Loucy (cell line): ENCODE measurements at regions not wholly inside any gene's neighbourhood (a gene's known extent, or its start where the extent isn't known, plus 50 kb on each side); places are given as distances from the start of the nearest gene placed in this dataset.

Experiments used
- H2AFZ ChIP-seq: fragments of 200-600 bp; sonication (generic); 2 replicates; pipeline ENCODE4 v1.6.0; 2016; ENCODE audit warnings: antibody characterized with exemption, mild to moderate bottlenecking, low read length, moderate library complexity
- H3F3A ChIP-seq: fragments of 200-600 bp; 2 replicates; pipeline ENCODE4 v1.6.0; 2016; ENCODE audit warnings: antibody characterized with exemption, low read depth, mild to moderate bottlenecking
- H3K27me3 ChIP-seq: fragments of 200-600 bp; sonication (generic); 2 replicates; pipeline ENCODE4 v1.6.1; 2014; ENCODE audit warnings: low read length, mild to moderate bottlenecking; ENCODE audit not compliant: insufficient read depth, poor library complexity, severe bottlenecking
- H3K36me3 ChIP-seq: fragments of 200-600 bp; sonication (generic); 2 replicates; pipeline ENCODE4 v1.6.1; 2016; ENCODE audit warnings: low read length; ENCODE audit not compliant: insufficient read depth
- H3K4me1 ChIP-seq: fragments of 200-600 bp; sonication (generic); 2 replicates; pipeline ENCODE4 v1.5.1; 2014; ENCODE audit warnings: low read length, mild to moderate bottlenecking; ENCODE audit not compliant: insufficient read depth, poor library complexity, severe bottlenecking
- H3K4me2 ChIP-seq: fragments of 200-600 bp; sonication (generic); 2 replicates; pipeline ENCODE4 v1.6.0; 2014; ENCODE audit warnings: antibody characterized with exemption, low read length, low read depth, mild to moderate bottlenecking; ENCODE audit not compliant: poor library complexity, severe bottlenecking
- H3K4me3 ChIP-seq: fragments of 200-600 bp; sonication (generic); 2 replicates; pipeline ENCODE4 v1.5.1; 2014; ENCODE audit warnings: low read length, mild to moderate bottlenecking, mixed read lengths; ENCODE audit not compliant: poor library complexity, severe bottlenecking
- H3K79me2 ChIP-seq: fragments of 200-600 bp; sonication (generic); 2 replicates; pipeline ENCODE4 v1.6.1; 2014; ENCODE audit warnings: low read length; ENCODE audit not compliant: insufficient read depth
- H3K9ac ChIP-seq: fragments of 200-600 bp; sonication (generic); 2 replicates; pipeline ENCODE4 v1.6.0; 2014; ENCODE audit warnings: mild to moderate bottlenecking, low read depth, low read length, moderate library complexity; ENCODE audit not compliant: poor library complexity, severe bottlenecking
- H3K9me2 ChIP-seq: fragments of 200-600 bp; sonication (generic); replicated peaks from 2 replicates; pipeline ENCODE4 v1.6.1; 2016; ENCODE audit warnings: low read depth, low read length, mixed read lengths
- H3K9me3 ChIP-seq: fragments of 200-600 bp; sonication (generic); 2 replicates; pipeline ENCODE4 v1.6.1; 2014; ENCODE audit warnings: mild to moderate bottlenecking, antibody characterized with exemption, low read length, low read depth; ENCODE audit not compliant: insufficient read depth
- H4K20me1 ChIP-seq: fragments of 200-600 bp; sonication (generic); 2 replicates; pipeline ENCODE4 v1.6.0; 2014; ENCODE audit warnings: antibody characterized with exemption, low read length, mild to moderate bottlenecking; ENCODE audit not compliant: insufficient read depth, poor library complexity, severe bottlenecking
- EZH2phosphoT487 ChIP-seq: fragments of 200-600 bp; IDR thresholded peaks from 2 replicates; pipeline ENCODE4 v1.6.1; 2018; ENCODE audit warnings: antibody characterized with exemption, mild to moderate bottlenecking, moderate library complexity, borderline replicate concordance
- TF ChIP-seq, protein P1 (sequence below): fragments of 200-600 bp; sonication (generic); conservative IDR thresholded peaks from 2 replicates; pipeline ENCODE4 v1.5.1; 2014; ENCODE audit warnings: mild to moderate bottlenecking, antibody characterized with exemption, low read length

DNA sequence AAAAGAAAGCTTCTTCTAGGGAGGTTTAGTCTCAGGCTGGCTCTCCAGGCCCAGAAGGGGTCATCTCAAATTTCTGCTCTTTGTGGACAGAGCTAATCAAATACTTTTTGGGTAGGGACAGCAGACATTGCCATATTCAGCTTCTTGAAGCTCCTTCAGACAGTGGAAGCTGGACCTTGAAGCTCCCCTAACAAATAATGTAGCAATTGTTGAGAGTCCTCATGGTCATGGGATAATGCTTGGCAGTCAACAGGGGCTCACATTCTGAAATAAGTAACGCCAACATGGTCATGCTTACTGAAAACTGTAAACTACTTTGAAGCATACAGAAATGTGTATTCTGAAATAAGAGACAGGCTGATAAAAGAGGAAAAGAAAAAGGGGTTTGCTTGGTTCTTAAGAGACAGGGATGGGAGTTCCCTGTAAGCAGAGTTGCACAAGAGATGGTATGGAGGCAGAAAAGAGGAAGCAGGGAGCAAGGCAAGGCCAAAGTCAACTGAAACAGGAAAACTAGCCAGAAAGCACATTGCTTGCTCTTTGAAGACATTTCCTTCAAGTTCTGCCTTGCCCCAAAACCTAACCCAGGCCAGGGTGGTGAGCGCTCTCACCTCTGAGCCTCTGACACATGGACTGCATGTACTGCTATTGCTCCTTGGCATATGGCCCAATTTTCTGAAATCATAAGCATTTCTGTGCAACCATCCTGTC lies 53.1 kb upstream of the KMT2E start:
- Histone ChIP-seq H3K36me3 (no peaks in the 10 kb centered on the region), H3K9ac (no peak overlapping the region), H3F3A (no peaks in the 10 kb centered on the region), H3K27me3 (no peaks in the 10 kb centered on the region), H3K4me1 (peaks cover 17% of the 10 kb centered on the region), H3K79me2 (no peaks in the 10 kb centered on the region), H4K20me1 (no peaks in the 10 kb centered on the region), H2AFZ (peak overlapping the region; percentile 16; the same call in 1 of the 2 replicates), H3K9me3 (no peaks in the 10 kb centered on the region), H3K4me3 (no peak overlapping the region), H3K9me2 (no peaks in the 10 kb centered on the region), H3K4me2 (no peak overlapping the region)
- TF ChIP-seq, protein P1, sequence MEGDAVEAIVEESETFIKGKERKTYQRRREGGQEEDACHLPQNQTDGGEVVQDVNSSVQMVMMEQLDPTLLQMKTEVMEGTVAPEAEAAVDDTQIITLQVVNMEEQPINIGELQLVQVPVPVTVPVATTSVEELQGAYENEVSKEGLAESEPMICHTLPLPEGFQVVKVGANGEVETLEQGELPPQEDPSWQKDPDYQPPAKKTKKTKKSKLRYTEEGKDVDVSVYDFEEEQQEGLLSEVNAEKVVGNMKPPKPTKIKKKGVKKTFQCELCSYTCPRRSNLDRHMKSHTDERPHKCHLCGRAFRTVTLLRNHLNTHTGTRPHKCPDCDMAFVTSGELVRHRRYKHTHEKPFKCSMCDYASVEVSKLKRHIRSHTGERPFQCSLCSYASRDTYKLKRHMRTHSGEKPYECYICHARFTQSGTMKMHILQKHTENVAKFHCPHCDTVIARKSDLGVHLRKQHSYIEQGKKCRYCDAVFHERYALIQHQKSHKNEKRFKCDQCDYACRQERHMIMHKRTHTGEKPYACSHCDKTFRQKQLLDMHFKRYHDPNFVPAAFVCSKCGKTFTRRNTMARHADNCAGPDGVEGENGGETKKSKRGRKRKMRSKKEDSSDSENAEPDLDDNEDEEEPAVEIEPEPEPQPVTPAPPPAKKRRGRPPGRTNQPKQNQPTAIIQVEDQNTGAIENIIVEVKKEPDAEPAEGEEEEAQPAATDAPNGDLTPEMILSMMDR, result no peak
- no peak for TF ChIP-seq EZH2phosphoT487

DNA sequence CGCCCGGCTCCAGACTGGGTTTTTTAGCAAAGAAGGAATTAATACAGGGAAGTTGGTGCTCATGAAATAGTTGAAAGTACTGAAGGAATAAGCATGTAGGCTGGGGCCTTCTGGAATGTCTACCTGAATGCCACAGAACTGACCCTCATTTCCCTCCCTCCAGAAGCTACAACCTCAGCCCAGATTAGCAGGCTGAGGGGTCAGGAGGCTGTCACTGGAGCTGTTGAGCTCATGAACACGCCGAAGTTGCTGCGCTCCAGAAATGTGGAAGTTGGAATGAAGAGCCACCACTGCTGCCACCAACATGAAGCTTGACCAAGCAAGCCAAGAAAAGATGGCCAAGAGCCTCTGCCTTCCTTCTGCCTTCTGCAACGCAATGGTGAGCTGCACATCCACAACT lies 52.2 kb upstream of the KMT2E start:
- no peaks in the 10 kb centered on the region for H3K27me3 ChIP-seq
- H3K36me3 ChIP-seq, result no peaks in the 10 kb centered on the region
- no peak overlapping the region for H3K4me2 ChIP-seq
- H3K9ac ChIP-seq, result no peak overlapping the region
- H2AFZ ChIP-seq, result no peak overlapping the region
- H3K79me2 ChIP-seq, result no peaks in the 10 kb centered on the region
- no peaks in the 10 kb centered on the region for H3K9me3 ChIP-seq
- H4K20me1 ChIP-seq, result no peaks in the 10 kb centered on the region
- H3K9me2 ChIP-seq, result no peaks in the 10 kb centered on the region
- peaks cover 9% of the 10 kb centered on the region for H3K4me1 ChIP-seq
- TF ChIP-seq, protein P1, result no peak
- no peak for TF ChIP-seq EZH2phosphoT487
- H3F3A ChIP-seq, result no peaks in the 10 kb centered on the region
- no peak overlapping the region for H3K4me3 ChIP-seq

DNA sequence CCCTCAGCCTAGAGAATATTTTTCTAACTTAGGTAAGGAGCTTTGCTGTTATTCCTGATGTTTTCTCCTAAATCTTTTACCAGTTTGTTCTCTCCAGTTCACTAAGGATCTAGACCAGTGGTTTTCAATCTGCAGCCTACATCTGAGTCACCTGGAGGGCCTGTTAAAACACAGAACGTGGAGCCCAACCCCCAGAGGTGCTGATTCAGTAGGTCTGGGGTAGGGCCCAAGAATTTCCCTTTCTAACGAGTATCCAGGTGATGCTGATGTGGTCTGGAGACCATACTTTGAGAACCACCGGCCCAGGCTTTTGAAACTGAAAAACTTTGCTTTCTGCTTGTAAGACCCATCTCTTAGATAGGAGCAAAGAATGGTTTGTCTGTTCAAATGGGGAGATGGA lies 51.2 kb upstream of the KMT2E start:
- H3F3A ChIP-seq, result no peaks in the 10 kb centered on the region
- H3K79me2 ChIP-seq, result no peaks in the 10 kb centered on the region
- no peaks in the 10 kb centered on the region for H4K20me1 ChIP-seq
- H3K36me3 ChIP-seq, result no peaks in the 10 kb centered on the region
- TF ChIP-seq, protein P1, result no peak
- no peak for TF ChIP-seq EZH2phosphoT487
- no peak overlapping the region for H3K4me3 ChIP-seq
- no peaks in the 10 kb centered on the region for H3K27me3 ChIP-seq
- no peak overlapping the region for H3K9ac ChIP-seq
- H3K9me2 ChIP-seq, result no peaks in the 10 kb centered on the region
- H3K9me3 ChIP-seq, result no peaks in the 10 kb centered on the region
- H3K4me1 ChIP-seq, result no peaks in the 10 kb centered on the region
- H2AFZ ChIP-seq, result no peak overlapping the region
- no peak overlapping the region for H3K4me2 ChIP-seq
